HG03196 (cell line): ENCODE measurements at regions not wholly inside any gene's neighbourhood (a gene's known extent, or its start where the extent isn't known, plus 50 kb on each side); places are given as distances from the start of the nearest gene placed in this dataset.

Experiments used
- ATAC-seq: cut with Tn5 transposase; IDR thresholded peaks from one replicate; pipeline ENCODE4 v1.9.1; 2021; ENCODE audit not compliant: unreplicated experiment

GRCh38 chr9:107989099-107989498 is 499.5 kb upstream of the KLF4 start:
- no peak for ATAC-seq

GRCh38 chr9:107984956-107985355 is 495.4 kb upstream of the KLF4 start:
- ATAC-seq = no peak

DNA sequence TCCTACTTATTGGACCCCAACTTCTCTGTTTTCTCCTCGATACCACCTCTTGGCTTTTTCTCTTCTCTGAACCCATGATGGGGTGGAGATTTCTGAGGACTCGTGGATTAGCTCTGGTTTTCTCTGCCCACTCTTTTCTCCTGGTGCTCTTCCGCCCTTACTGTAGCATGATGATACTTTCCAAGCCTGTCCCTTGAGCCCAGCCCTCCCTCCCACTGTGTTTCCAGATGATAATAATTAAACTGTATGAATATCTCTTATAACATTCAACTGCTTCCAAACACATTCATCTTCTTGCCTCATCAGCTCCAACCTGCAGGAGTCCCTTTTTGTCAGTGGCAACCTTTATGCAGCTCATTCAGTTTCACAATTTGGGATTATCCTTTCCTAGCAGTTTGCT is 494.2 kb upstream of the KLF4 start:
- ATAC-seq = no peak

DNA sequence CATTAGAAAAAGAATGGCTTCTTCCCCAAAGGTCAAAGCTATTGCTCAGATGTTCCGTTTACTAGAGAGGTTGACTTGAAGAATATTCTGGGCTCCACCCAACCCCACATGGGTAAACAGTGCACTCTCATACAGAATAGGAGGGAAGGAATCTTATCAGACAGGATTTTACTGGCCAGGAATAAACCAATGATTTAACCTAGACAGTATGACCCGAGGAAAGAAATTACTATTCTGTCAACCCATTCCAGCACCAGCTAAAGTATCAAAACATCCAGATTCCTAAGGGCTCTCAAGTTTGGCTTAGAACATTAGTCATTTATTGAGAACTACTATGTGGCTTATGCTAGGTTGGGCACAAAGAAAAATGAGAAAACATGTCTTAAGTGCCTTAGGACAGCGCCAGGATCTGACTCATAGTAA is 493.6 kb upstream of the KLF4 start:
- no peak for ATAC-seq

- ATAC-seq = no peak
Measured at GRCh38 chr9:107982745-107983144, 493.2 kb upstream of the KLF4 start.

- ATAC-seq = no peak
Measured at GRCh38 chr9:107982001-107982400, 492.4 kb upstream of the KLF4 start.

DNA sequence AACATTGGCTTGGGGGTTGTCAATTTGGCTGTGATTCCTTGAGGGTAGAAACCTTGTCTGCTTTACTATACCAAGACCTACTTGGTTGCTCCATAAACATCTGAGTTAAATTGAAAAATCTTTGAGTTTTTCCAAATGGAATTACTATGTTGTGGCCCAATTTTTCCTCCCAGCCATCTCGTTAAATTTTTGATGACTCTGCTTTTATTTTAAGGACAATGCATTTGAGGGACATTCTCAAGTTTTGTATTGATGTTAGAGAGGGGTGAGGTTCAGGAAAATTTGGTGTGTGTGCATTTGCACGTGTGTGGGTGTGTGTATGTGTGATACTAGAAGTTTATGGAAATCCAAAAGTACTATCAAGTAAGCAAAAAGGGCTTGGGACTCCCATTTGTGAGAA is 491.4 kb upstream of the KLF4 start:
- ATAC-seq = no peak

- no peak for ATAC-seq
Measured at GRCh38 chr9:107976767-107977166, 487.2 kb upstream of the KLF4 start.

DNA sequence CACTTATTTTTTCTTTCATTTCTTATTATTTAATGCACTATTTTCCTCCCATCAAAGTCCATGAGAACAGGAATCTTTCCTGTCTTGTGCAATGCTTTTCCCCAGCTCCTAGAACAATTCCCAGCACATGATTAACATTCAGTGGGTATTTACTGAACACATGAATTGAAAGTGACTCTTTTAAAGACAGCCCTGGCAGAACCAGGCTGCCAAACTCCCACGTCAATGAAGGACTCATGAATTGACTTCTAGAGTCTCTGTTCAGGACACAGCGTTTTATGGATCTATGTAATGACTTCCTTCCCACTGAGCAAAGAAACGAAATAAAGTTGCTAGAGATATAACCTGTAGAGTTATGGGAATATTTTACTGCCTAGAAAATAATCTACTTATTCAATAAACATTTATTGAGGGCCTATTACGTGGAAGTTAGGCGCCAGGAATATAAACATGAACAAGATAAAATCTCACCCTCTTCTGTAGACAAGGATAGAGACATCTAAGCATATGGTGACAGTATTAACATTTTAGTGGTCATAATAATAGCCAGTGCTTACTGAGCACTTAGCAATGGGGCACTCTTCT is 485.9 kb upstream of the KLF4 start:
- ATAC-seq = no peak

- no peak for ATAC-seq
Measured at GRCh38 chr9:107973451-107973850, 483.9 kb upstream of the KLF4 start.

- no peak for ATAC-seq
Measured at GRCh38 chr9:107972346-107972745, 482.8 kb upstream of the KLF4 start.

DNA sequence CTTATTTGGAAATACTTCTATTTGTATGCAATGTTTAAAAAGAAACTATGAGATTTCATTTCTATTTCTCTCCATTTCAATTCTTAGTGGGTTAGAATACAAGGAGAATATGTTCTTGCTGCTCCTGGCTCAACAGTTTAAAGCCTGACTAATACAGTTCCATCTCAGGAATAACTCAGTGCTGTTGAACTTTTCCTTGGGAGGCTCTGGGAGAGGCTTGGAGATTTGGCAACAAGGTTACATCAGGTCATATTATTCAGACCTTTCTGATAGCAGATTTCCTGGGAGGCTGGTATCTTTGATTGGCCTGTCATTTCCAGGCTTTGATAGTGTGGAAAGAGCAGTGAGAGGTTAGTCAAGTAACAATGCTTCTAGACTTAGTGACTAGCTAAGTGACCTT is 481.7 kb upstream of the KLF4 start:
- ATAC-seq = no peak

DNA sequence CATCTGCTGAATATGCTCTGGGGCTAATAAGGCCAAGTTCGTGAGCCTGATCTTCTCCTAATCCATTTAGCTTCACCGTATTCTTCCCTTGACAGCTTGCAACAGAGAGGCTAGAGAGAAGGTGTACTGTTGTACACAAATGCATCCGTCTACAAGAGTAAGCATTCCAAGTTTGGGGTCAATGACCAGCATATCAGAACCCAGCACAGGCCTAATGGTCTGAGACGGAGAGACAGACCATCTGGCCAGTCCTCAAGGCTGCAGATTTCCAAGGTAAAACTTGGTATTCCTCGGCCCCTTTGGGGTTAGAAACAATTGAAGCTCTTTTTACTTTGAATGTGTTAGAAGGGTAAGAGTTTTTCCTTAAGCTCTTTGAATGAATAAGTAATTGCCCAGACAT is 481.2 kb upstream of the KLF4 start:
- ATAC-seq = no peak

- ATAC-seq = no peak
Measured at GRCh38 chr9:107969727-107970126, 480.2 kb upstream of the KLF4 start.

DNA sequence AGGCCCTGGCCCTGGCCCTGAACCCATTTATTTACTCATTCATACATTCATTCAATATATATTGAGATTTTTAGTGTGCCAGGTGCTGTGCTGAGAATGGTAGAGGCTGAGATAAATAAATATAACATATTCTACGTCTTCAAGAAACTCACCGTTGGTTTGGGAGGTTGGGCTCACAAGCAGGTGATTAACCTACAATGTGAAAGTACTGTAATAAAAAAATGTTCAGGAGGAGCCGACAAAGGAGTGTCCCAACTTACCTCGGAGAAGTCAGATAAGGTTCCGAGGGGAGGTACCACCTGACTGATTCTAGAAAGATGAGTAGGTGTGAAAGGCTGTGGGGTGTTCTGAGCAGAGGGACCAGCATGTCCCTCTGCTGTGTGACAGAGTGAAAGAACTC is 479.6 kb upstream of the KLF4 start:
- no peak for ATAC-seq

DNA sequence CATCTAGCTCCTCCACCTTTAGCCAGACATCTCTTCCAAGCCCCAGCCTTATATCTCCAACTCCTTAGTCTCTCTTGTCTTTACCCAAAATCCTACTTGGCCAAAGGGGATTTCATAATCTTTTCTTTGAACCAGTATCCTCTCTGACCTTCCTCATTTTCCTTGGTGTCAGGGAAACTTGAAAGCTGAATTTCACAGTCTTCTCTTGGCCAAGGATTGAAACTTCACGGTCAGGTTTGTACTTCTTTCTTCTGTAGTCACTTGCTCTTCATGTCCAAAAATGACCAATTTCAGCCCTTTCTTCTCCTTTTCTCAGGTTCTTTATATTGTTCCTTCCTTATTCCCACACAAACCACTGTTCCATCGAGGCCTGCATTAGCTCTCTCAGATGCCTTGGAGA is 473.7 kb upstream of the KLF4 start:
- ATAC-seq = no peak

GRCh38 chr9:107960916-107961315 is 471.3 kb upstream of the KLF4 start:
- no peak for ATAC-seq

DNA sequence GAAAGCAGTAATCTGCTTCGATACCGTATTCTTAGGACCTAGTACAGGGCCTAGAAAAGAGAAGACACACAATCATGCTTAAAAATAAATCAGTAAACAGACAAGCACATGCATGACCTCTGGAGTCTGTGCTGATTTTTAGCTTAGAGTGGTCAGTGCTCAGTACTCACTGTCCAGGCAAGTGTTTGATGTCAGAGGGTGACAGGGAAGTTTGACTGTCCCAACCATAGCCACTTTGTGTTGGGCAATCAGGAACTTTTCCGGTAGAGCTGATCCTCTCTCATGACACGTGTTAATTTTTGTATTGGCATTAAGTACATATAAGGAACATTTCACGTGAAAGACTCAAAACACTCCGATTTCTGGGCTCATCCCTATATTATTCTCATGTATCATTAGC is 464.7 kb upstream of the KLF4 start:
- ATAC-seq = no peak

DNA sequence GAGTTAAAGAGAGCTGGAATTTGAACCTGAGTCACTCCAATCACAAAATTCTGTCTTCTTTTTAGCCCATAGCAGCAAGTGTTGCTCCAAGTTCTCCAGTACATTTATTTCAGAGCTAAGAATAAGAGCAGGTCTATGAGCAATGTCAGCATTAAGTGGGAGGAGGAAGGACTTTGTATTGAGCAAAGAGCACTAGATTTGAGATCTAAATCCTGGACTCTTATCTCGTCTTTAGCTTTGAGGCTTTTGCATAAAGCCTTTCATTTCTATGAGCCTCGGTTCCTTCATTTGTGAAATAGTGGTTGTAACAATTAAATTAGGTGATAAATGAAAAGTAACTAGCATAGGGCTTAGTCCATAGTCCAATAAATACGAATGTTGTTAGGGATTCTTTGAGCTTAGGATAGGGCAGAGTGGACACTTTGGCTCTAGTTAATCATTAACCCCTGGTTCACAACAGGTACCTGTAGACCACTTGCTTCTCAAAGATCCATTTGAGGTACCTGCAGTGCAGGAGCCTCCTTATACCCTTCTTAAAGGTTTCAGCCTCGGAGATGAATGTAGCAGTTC is 464.1 kb upstream of the KLF4 start:
- no peak for ATAC-seq

DNA sequence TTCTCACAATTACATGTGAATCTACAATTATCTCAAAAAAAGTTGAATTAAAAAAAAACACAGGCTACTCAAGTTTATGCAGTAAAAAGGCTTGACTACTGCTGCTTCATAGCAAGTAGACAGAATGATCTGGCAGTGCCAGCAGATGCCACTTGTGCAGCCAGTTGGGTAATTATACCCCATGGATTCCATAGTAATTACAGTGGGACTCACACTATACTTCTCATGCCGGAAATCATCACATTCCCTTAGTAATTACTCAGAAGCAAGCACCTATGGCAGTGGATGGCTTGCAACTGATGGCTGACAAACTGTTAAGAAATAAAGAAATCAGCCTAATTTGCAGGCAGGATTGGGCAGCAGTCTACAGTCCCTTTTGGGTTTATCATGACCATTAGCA is 463.2 kb upstream of the KLF4 start:
- ATAC-seq = no peak

DNA sequence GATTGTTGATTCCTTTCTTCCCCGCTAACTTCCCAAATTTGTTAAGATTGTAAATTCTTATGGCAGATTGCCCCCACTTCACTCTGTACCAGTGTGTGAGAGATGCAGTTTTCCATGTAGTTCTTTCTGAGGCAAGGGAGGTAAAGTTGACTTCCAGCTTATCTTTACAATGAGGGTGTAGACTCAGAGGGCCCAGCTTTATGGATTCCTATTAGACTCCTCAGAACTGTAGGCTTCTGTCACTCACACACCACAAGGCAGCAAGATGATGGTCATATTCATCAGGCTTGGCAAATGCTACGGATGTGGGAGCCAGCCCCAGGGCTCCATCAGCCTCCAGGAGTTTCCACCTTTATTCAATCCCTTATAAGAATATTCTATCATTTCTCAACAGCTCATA is 461.9 kb upstream of the KLF4 start:
- no peak for ATAC-seq

DNA sequence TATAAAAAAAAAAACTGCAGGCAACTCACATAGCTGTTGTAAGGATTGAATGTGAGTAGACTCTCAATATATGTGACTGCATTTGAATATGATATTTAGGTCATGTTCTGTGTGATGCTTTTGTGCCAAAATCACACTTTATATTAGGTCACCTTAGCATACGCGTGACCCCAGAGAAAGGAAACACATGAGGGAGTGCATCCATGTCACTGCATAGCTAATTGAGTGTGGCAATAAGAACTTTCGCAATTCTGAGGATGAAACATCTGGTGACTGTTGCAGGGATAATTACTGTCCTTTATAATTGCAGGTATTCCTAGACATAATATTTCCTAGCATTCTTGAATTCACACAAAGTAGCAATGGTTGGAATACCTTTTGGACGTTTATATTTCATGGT is 459.5 kb upstream of the KLF4 start:
- ATAC-seq = no peak

DNA sequence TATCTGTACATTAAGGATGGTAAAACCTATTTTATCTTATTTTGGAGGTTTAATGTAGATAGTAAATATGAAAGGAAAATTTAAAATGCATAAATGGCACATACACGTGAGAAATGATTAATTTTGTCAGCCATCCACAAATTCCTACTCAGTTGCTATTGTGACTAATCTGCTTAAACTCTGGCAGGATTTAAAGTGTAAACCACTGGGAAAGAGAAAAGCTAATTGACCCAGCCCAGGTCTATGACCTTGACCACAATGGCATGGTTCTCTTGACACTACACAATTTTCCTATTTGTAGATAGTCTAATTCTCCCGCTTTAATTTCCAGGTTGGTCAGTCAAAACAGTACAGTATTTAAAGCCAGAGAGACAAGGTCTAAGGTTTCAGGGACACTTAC is 459.0 kb upstream of the KLF4 start:
- ATAC-seq = no peak
